ENCODE measurements at regions not wholly inside any gene's neighbourhood (a gene's known extent, or its start where the extent isn't known, plus 50 kb on each side); places are given as distances from the start of the nearest gene placed in this dataset.

DNA sequence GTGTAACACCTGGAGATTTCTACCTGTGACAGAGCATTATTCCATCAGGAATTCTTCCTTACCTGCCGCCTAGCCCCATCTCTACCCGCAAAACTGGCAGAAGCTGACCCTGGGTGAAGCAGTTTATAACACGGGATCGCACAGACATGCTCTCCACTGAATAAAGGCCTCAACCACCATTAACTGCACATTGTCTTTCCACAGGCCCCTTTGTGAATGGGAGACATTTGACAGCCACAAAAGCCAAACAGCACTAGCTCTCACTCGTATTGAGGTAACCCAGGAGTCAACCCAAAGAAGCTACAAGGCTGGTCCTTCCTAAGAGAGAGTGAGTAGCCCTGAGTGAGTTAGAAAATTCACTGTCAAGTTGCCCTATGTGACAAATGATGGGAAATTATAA is 135.6 kb downstream of the RCN1 start:
- DNase-seq (ENCODE audit: low spot score) (no peak), ATAC-seq (ENCODE audit: insufficient number of reproducible peaks, low FRiP score, low read depth) (no peak)

DNA sequence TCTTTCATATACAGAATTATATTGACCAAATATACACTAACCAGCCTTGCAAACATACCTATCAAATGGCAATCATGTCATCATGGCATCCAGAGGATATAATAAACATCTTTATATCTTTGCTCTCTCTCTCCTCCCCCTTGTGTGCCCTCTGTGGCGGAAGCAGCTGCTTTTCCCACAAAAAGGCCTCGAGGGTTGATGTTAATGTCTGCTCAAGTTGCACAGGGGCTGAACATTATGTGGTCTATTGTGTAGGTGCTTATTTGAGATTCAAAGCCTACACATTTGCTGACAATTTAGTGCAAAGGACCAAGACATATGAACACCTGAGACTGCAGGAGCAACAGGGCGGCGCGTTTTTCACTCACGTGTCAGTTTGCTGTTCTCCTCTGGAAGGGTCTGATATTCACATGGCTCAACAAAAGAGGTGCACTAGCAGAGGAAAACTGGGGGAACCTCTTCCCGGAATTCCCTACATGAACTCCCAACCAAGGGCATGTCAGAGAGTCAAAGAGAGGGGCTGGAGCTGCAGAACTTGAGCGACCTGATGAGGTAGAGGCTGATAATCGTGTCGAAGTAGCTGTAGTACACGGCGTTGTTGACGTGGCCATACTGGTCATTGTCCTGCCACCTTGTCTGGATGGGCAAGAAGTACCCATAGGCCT is 138.8 kb downstream of the RCN1 start:
- H3K4me3 ChIP-seq: no peak overlapping the region
- no peaks in the 10 kb centered on the region for H3K36me3 ChIP-seq
- H3K27ac ChIP-seq: no peak overlapping the region
- no peaks in the 10 kb centered on the region for H3K4me1 ChIP-seq (ENCODE audit: control insufficient read depth in 1 of 2, low read depth in 2 of 2)
- no peaks in the 10 kb centered on the region for H3K9me3 ChIP-seq
- DNase-seq (ENCODE audit: low spot score): no peak
- no peak for ATAC-seq (ENCODE audit: insufficient number of reproducible peaks, low FRiP score, low read depth)
- no peaks in the 10 kb centered on the region for H3K27me3 ChIP-seq (replicated peaks; ENCODE audit: insufficient read depth)
- TF ChIP-seq, protein P1, sequence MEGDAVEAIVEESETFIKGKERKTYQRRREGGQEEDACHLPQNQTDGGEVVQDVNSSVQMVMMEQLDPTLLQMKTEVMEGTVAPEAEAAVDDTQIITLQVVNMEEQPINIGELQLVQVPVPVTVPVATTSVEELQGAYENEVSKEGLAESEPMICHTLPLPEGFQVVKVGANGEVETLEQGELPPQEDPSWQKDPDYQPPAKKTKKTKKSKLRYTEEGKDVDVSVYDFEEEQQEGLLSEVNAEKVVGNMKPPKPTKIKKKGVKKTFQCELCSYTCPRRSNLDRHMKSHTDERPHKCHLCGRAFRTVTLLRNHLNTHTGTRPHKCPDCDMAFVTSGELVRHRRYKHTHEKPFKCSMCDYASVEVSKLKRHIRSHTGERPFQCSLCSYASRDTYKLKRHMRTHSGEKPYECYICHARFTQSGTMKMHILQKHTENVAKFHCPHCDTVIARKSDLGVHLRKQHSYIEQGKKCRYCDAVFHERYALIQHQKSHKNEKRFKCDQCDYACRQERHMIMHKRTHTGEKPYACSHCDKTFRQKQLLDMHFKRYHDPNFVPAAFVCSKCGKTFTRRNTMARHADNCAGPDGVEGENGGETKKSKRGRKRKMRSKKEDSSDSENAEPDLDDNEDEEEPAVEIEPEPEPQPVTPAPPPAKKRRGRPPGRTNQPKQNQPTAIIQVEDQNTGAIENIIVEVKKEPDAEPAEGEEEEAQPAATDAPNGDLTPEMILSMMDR (IDR thresholded peaks at IDR 0.05): no peak

More for the DNA sequence above, 135.6 kb downstream of the RCN1 start:
- H3K27ac ChIP-seq: no peak overlapping the region
- TF ChIP-seq, protein P1 (IDR thresholded peaks at IDR 0.05): no peak
- no peaks in the 10 kb centered on the region for H3K36me3 ChIP-seq
- H3K4me3 ChIP-seq: no peak overlapping the region
- H3K27me3 ChIP-seq (replicated peaks; ENCODE audit: insufficient read depth): no peaks in the 10 kb centered on the region
- H3K9me3 ChIP-seq: no peaks in the 10 kb centered on the region
- no peaks in the 10 kb centered on the region for H3K4me1 ChIP-seq (ENCODE audit: control insufficient read depth in 1 of 2, low read depth in 2 of 2)

DNA sequence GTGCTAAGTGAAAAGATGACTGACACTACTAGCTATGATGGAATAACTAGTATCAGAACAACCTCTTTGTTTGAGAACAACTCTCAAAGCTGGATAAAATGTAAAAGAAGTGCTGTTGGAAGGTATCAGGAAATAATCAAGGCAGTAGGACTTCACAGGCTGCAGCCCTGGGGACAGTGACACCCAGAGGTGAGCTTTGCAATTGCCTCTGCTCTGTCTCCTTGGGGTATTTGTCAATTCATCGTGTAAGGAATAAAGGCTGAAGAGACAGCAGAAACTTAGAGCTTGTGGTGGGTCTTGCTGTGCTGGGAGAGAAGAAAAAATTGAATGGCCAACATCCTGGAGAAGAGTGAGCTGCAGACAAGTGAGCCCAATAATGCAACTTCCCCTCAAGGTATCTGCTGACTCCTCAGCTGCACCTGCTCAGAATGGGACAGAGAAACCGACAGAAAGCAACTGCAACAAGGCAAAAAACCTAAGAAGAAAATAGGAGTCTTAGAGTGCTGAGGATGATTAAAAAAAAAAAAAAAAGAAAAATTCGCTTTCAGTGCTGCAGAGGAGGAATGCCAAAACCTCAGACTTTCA is 141.1 kb downstream of the RCN1 start:
- Histone ChIP-seq H3K4me3 (no peak overlapping the region), H3K36me3 (no peaks in the 10 kb centered on the region), H3K4me1 (ENCODE audit: control insufficient read depth in 1 of 2, low read depth in 2 of 2) (no peaks in the 10 kb centered on the region), H3K9me3 (no peaks in the 10 kb centered on the region), H3K27me3 (replicated peaks; ENCODE audit: insufficient read depth) (no peaks in the 10 kb centered on the region), H3K27ac (no peak overlapping the region)
- ATAC-seq (ENCODE audit: insufficient number of reproducible peaks, low FRiP score, low read depth) (no peak), DNase-seq (ENCODE audit: low spot score) (no peak)
- TF ChIP-seq, protein P1 (IDR thresholded peaks at IDR 0.05): no peak

DNA sequence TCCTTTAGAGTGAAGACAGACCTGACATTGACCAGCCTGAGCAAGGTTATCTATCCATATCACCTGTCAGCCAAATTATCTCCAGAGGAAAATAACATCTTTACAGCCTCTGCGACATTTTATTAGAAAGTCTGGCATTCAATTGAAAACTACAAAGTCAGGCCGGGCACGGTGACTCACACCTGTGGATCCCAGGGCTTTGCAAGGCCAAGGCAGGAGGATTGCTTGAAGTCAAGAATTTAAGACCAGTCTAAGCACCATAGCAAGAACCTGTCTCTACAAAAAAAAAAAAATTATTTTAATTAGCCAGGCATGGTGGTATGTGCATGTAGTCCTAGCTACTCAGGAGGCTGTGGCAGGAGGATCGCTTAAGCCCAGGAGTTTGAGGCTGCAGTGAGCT is 141.6 kb downstream of the RCN1 start:
- DNase-seq (ENCODE audit: low spot score) (no peak), ATAC-seq (ENCODE audit: insufficient number of reproducible peaks, low FRiP score, low read depth) (no peak)
- Histone ChIP-seq H3K36me3 (no peaks in the 10 kb centered on the region), H3K9me3 (no peaks in the 10 kb centered on the region), H3K27me3 (replicated peaks; ENCODE audit: insufficient read depth) (no peaks in the 10 kb centered on the region), H3K4me1 (ENCODE audit: control insufficient read depth in 1 of 2, low read depth in 2 of 2) (no peaks in the 10 kb centered on the region), H3K4me3 (no peak overlapping the region), H3K27ac (no peak overlapping the region)
- TF ChIP-seq, protein P1 (IDR thresholded peaks at IDR 0.05): no peak

DNA sequence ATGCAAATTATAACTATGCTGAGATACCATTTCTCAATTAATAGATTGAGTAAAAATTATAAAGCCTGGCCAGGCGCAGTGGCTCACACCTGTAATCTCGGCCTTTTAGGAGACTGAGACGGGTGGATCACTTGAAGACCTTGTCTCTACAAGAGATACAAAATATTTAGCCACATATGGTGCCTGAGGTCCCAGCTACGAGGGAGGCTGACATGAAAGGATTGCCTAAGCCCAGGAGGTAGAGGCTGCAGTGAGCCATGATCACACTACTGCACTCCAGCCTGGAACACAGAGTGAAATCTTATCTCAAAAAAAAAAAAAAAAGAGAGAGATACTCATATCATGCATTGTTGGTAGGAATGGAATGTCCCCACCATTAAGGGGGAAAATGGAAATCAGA is 142.4 kb downstream of the RCN1 start:
- H3K9me3 ChIP-seq: no peaks in the 10 kb centered on the region
- ATAC-seq (ENCODE audit: insufficient number of reproducible peaks, low FRiP score, low read depth) (no peak), DNase-seq (ENCODE audit: low spot score) (no peak)
- no peaks in the 10 kb centered on the region for H3K4me1 ChIP-seq (ENCODE audit: control insufficient read depth in 1 of 2, low read depth in 2 of 2)
- TF ChIP-seq, protein P1 (IDR thresholded peaks at IDR 0.05): no peak
- no peaks in the 10 kb centered on the region for H3K36me3 ChIP-seq
- H3K4me3 ChIP-seq: no peak overlapping the region
- no peaks in the 10 kb centered on the region for H3K27me3 ChIP-seq (replicated peaks; ENCODE audit: insufficient read depth)
- no peak overlapping the region for H3K27ac ChIP-seq
